ENCODE measurements at regions not wholly inside any gene's neighbourhood (a gene's known extent, or its start where the extent isn't known, plus 50 kb on each side); places are given as distances from the start of the nearest gene placed in this dataset.

GRCh38 chr9:107989544-107989943 is 500.0 kb upstream of the KLF4 start:
- no peaks in the 10 kb centered on the region for H3K9me3 Mint-ChIP-seq
- intact Hi-C loops (cut with micrococcal nuclease), result loop anchor here (5.0 to 10.0 kb wide), 6 partner anchors 37 to 502 kb away; partner anchors contain the start of gene KLF4 (in 1 of the 2)
- Histone ChIP-seq H3K4me2 (replicated peaks; ENCODE audit: extremely low read depth, low read length, poor library complexity, severe bottlenecking) (peak overlapping the region; percentile 54), H3K9ac (ENCODE audit: insufficient read depth, low read length, poor library complexity, severe bottlenecking) (peak overlapping the region; percentile 39), H3K27ac (ENCODE audit: low read depth in 1 of 2, low read length in 2 of 2) (peak overlapping the region; percentile 62 to 87), H3K36me3 (replicated peaks in 1 of 2; ENCODE audit: control insufficient read depth in 1 of 2, insufficient read depth in 2 of 2, low read length in 2 of 2) (no peaks in the 10 kb centered on the region), H3K4me3 (replicated peaks in 1 of 3; ENCODE audit: low read depth in 2 of 3, low read length in 3 of 3) (peak overlapping the region in 1 of 3 experiments; percentile 48), H3K4me1 (ENCODE audit: control insufficient read depth in 1 of 2, insufficient read depth in 2 of 2, low read length in 2 of 2) (peaks cover 66 to 76% of the 10 kb centered on the region in 2 donors), H3K27me3 (ENCODE audit: control insufficient read depth in 2 of 2, insufficient read depth in 2 of 2, low read length in 2 of 2) (no peaks in the 10 kb centered on the region), H3K79me2 (ENCODE audit: insufficient read depth, low read length) (peaks cover 4% of the 10 kb centered on the region), H2AFZ (ENCODE audit: insufficient read depth, low read depth, low read length, poor library complexity, severe bottlenecking) (no peak overlapping the region), H3K9me3 (replicated peaks in 1 of 2; ENCODE audit: control insufficient read depth in 1 of 2, insufficient read depth in 1 of 2, low read length in 2 of 2) (no peaks in the 10 kb centered on the region), H4K20me1 (ENCODE audit: insufficient read depth, low read length) (no peaks in the 10 kb centered on the region)
- TF ChIP-seq, protein P1, sequence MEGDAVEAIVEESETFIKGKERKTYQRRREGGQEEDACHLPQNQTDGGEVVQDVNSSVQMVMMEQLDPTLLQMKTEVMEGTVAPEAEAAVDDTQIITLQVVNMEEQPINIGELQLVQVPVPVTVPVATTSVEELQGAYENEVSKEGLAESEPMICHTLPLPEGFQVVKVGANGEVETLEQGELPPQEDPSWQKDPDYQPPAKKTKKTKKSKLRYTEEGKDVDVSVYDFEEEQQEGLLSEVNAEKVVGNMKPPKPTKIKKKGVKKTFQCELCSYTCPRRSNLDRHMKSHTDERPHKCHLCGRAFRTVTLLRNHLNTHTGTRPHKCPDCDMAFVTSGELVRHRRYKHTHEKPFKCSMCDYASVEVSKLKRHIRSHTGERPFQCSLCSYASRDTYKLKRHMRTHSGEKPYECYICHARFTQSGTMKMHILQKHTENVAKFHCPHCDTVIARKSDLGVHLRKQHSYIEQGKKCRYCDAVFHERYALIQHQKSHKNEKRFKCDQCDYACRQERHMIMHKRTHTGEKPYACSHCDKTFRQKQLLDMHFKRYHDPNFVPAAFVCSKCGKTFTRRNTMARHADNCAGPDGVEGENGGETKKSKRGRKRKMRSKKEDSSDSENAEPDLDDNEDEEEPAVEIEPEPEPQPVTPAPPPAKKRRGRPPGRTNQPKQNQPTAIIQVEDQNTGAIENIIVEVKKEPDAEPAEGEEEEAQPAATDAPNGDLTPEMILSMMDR (IDR thresholded peaks at IDR 0.05), result no peak
- H3K27ac Mint-ChIP-seq, result peak overlapping the region; percentile 93 to 99 (median 96)
- peak; percentile 84 to 91 (median 87) for DNase-seq
- H3K4me3 Mint-ChIP-seq, result peak overlapping the region in 1 of 2 donors; percentile 83
- H3K4me1 Mint-ChIP-seq, result peaks cover 74% of the 10 kb centered on the region
- 0% methylated on average over 1 of the region's 2 CpGs for WGBS (ENCODE audit: insufficient coverage)
- peaks cover 0 to 4% (median 0%) of the 10 kb centered on the region in 3 donors for H3K27me3 Mint-ChIP-seq (ENCODE audit: low read depth in 3 of 3)
- peaks cover 6 to 9% of the 10 kb centered on the region in 2 donors for H3K36me3 Mint-ChIP-seq

DNA sequence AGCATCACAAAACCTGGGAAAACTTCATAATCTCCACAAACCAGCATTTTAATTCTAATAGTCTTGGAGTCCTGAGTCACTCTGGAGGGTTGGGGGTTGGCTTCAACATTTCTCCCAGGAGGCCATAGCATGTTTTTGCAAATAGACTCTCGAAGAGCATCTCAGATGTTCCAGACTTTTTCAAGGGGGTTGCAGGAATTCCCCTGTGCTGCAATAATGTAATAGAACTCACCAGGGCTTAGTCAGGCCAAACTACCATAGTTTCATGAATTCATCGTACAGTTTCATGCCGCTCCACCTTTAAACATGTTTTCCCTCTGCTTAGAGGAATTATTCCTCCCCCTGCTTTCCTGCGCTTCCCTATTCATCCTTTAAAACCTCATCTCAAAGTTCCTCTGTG is 499.5 kb upstream of the KLF4 start:
- Mint-ChIP-seq H3K9me3 (no peaks in the 10 kb centered on the region), H3K27ac (peak overlapping the region; percentile 93 to 99 (median 96)), H3K36me3 (peaks cover 6 to 9% of the 10 kb centered on the region in 2 donors), H3K4me3 (peak overlapping the region in 1 of 2 donors; percentile 83), H3K4me1 (peaks cover 72% of the 10 kb centered on the region), H3K27me3 (ENCODE audit: low read depth in 3 of 3) (peaks cover 0 to 4% (median 0%) of the 10 kb centered on the region in 3 donors)
- peaks cover 4% of the 10 kb centered on the region for H3K79me2 ChIP-seq (ENCODE audit: insufficient read depth, low read length)
- H3K9ac ChIP-seq (ENCODE audit: insufficient read depth, low read length, poor library complexity, severe bottlenecking), result peak overlapping the region; percentile 39
- H4K20me1 ChIP-seq (ENCODE audit: insufficient read depth, low read length), result no peaks in the 10 kb centered on the region
- 27% methylated on average over 4 of the region's 4 CpGs for WGBS (ENCODE audit: insufficient coverage)
- H3K4me1 ChIP-seq (ENCODE audit: control insufficient read depth in 1 of 2, insufficient read depth in 2 of 2, low read length in 2 of 2), result peaks cover 62 to 71% of the 10 kb centered on the region in 2 donors
- no peaks in the 10 kb centered on the region for H3K9me3 ChIP-seq (replicated peaks in 1 of 2; ENCODE audit: control insufficient read depth in 1 of 2, insufficient read depth in 1 of 2, low read length in 2 of 2)
- H2AFZ ChIP-seq (ENCODE audit: insufficient read depth, low read depth, low read length, poor library complexity, severe bottlenecking), result no peak overlapping the region
- peak overlapping the region in 1 of 3 experiments; percentile 48 for H3K4me3 ChIP-seq (replicated peaks in 1 of 3; ENCODE audit: low read depth in 2 of 3, low read length in 3 of 3)
- no peaks in the 10 kb centered on the region for H3K27me3 ChIP-seq (ENCODE audit: control insufficient read depth in 2 of 2, insufficient read depth in 2 of 2, low read length in 2 of 2)
- H3K27ac ChIP-seq (ENCODE audit: low read depth in 1 of 2, low read length in 2 of 2), result peak overlapping the region; percentile 62 to 87
- peak overlapping the region; percentile 54 for H3K4me2 ChIP-seq (replicated peaks; ENCODE audit: extremely low read depth, low read length, poor library complexity, severe bottlenecking)
- intact Hi-C loops (cut with micrococcal nuclease), result loop anchor here (5.0 to 10.0 kb wide), 6 partner anchors 37 to 502 kb away; partner anchors contain the start of gene KLF4 (in 1 of the 2)
- TF ChIP-seq, protein P1 (IDR thresholded peaks at IDR 0.05), result no peak
- H3K36me3 ChIP-seq (replicated peaks in 1 of 2; ENCODE audit: control insufficient read depth in 1 of 2, insufficient read depth in 2 of 2, low read length in 2 of 2), result no peaks in the 10 kb centered on the region
- DNase-seq, result peak; percentile 32 to 77 (median 55)

Data from CD14-positive monocyte (primary cell).